Thyroid gland (tissue), 4 donors: ENCODE measurements at regions not wholly inside any gene's neighbourhood (a gene's known extent, or its start where the extent isn't known, plus 50 kb on each side); places are given as distances from the start of the nearest gene placed in this dataset.

Experiments
- POLR2A ChIP-seq, 2 donors: fragments of 450-650 bp; IDR thresholded peaks; one replicate each; pipeline ENCODE4 v1.6.1; 2017; ENCODE audit warnings: antibody characterized with exemption in 2 of 2, mild to moderate bottlenecking in 2 of 2, moderate library complexity in 1 of 2
- TF ChIP-seq, protein P1 (sequence below), 6 experiments: fragments of 200-600 bp in 3 of 6; fragments of 450-650 bp in 3 of 6; sonication (generic) in 3 of 6; IDR thresholded peaks; one replicate each; pipeline ENCODE4 v1.5.1; 2016 to 2019; ENCODE audit warnings: antibody characterized with exemption in 6 of 6, mild to moderate bottlenecking in 2 of 6, inconsistent platforms in 1 of 6, moderate library complexity in 1 of 6

DNA sequence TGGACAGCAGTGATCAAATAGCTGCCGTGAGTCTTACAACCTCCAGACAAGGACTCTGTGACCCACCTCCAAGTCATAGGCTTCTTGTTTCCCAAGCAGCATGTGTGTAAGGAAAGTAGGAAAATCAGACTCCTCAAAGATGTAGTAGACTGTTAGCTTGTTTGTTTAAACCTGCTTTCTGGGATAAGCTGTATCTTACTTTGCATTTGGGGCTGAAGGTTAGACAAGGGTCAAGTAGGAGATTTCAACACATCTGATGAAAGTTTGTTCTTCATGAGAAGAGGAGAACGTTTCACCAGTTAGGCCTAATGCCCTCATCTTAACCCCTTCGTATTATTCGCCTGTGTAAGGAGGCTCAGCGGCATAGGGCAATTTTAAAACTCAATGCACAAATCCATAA is 756.4 kb upstream of the NR2F2 start:
- TF ChIP-seq, protein P1, sequence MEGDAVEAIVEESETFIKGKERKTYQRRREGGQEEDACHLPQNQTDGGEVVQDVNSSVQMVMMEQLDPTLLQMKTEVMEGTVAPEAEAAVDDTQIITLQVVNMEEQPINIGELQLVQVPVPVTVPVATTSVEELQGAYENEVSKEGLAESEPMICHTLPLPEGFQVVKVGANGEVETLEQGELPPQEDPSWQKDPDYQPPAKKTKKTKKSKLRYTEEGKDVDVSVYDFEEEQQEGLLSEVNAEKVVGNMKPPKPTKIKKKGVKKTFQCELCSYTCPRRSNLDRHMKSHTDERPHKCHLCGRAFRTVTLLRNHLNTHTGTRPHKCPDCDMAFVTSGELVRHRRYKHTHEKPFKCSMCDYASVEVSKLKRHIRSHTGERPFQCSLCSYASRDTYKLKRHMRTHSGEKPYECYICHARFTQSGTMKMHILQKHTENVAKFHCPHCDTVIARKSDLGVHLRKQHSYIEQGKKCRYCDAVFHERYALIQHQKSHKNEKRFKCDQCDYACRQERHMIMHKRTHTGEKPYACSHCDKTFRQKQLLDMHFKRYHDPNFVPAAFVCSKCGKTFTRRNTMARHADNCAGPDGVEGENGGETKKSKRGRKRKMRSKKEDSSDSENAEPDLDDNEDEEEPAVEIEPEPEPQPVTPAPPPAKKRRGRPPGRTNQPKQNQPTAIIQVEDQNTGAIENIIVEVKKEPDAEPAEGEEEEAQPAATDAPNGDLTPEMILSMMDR (IDR thresholded peaks at IDR 0.05), result no peak
- no peak for TF ChIP-seq POLR2A (IDR thresholded peaks at IDR 0.05)
